IMR-90 (cell line): ENCODE measurements at regions not wholly inside any gene's neighbourhood (a gene's known extent, or its start where the extent isn't known, plus 50 kb on each side); places are given as distances from the start of the nearest gene placed in this dataset.

Experiments
- ATAC-seq: fragments of 200-7000 bp; cut with Tn5 transposase; 2 replicates; pipeline ENCODE4 v1.9.1; 2020; ENCODE audit warnings: low read depth, mild to moderate bottlenecking, moderate library complexity
- BruUV-seq: library from RNA; stranded (reverse); fragments of 400-500 nt; replicated peaks from 2 replicates; lab custom pipeline; 2021; lab: Mats Ljungman, UMichigan
- CTCF ChIA-PET: fragments of 300-600 bp; formaldehyde crosslinking; extraction: SDS; loops from one replicate; lab custom pipeline; 2021; ENCODE audit warnings: antibody characterized with exemption; lab: Yijun Ruan, JAX
- POLR2A ChIA-PET: fragments of 300-600 bp; sonication (Branson Sonifier 250); formaldehyde crosslinking; loops from one replicate; lab custom pipeline; 2022; ENCODE audit warnings: antibody characterized with exemption; ENCODE audit not compliant: unreplicated experiment; lab: Charles Lee
- DNase-seq: peaks from one replicate; pipeline ENCODE4 v3.0.0; 2013
- H2AFZ ChIP-seq: replicated peaks from 2 replicates; pipeline ENCODE3; 2013; ENCODE audit warnings: low read length, mild to moderate bottlenecking; ENCODE audit not compliant: poor library complexity
- H2AK5ac ChIP-seq: 2 replicates; pipeline ENCODE4 v1.6.1; 2013; ENCODE audit warnings: low read depth, low read length, inconsistent platforms
- H2AK9ac ChIP-seq: replicated peaks from 2 replicates; pipeline ENCODE3; 2013; ENCODE audit warnings: mild to moderate bottlenecking, low read depth, low read length, moderate library complexity; ENCODE audit not compliant: poor library complexity
- H2BK120ac ChIP-seq: 2 replicates; pipeline ENCODE4 v1.6.1; 2013; ENCODE audit warnings: low read depth, low read length, inconsistent platforms
- H2BK15ac ChIP-seq: 3 replicates; pipeline ENCODE4 v1.6.1; 2013; ENCODE audit warnings: low read depth, low read length, inconsistent platforms
- H2BK20ac ChIP-seq: 2 replicates; pipeline ENCODE4 v1.6.1; 2013; ENCODE audit warnings: low read depth, mild to moderate bottlenecking, inconsistent platforms, low read length, moderate library complexity
- H2BK5ac ChIP-seq: 2 replicates; pipeline ENCODE4 v1.6.1; 2013; ENCODE audit warnings: mild to moderate bottlenecking, low read depth, low read length, inconsistent platforms; ENCODE audit not compliant: poor library complexity, severe bottlenecking
- H3K14ac ChIP-seq: replicated peaks from 2 replicates; pipeline ENCODE4 v1.6.1; 2013; ENCODE audit warnings: low read depth, low read length, inconsistent platforms
- H3K18ac ChIP-seq: 2 replicates; pipeline ENCODE4 v1.6.1; 2013; ENCODE audit warnings: low read depth, low read length, control low read depth
- H3K23ac ChIP-seq: 2 replicates; pipeline ENCODE4 v1.6.1; 2013; ENCODE audit warnings: low read depth, low read length, inconsistent platforms
- H3K27ac ChIP-seq: 2 replicates; pipeline ENCODE4 v1.5.1; 2013; ENCODE audit warnings: mild to moderate bottlenecking, control low read depth, low read length; ENCODE audit not compliant: insufficient read depth
- H3K27me3 ChIP-seq: 2 replicates; pipeline ENCODE4 v1.6.1; 2013; ENCODE audit warnings: low read length; ENCODE audit not compliant: control insufficient read depth, insufficient read depth
- H3K36me3 ChIP-seq: 2 replicates; pipeline ENCODE4 v1.6.1; 2013; ENCODE audit warnings: low read length, mixed read lengths; ENCODE audit not compliant: control insufficient read depth, insufficient read depth
- H3K4ac ChIP-seq: 2 replicates; pipeline ENCODE4 v1.6.1; 2013; ENCODE audit warnings: low read depth, low read length, inconsistent platforms
- H3K4me1 ChIP-seq: 2 replicates; pipeline ENCODE4 v1.6.1; 2013; ENCODE audit warnings: low read length, mixed read lengths; ENCODE audit not compliant: control insufficient read depth, insufficient read depth
- H3K4me2 ChIP-seq: 2 replicates; pipeline ENCODE4 v1.6.1; 2013; ENCODE audit warnings: low read depth, mild to moderate bottlenecking, control low read depth, low read length, moderate library complexity
- H3K4me3 ChIP-seq: 2 replicates; pipeline ENCODE4 v1.5.1; 2013; ENCODE audit warnings: low read depth, mild to moderate bottlenecking, control low read depth, low read length, moderate library complexity; ENCODE audit not compliant: insufficient read depth
- H3K56ac ChIP-seq: 2 replicates; pipeline ENCODE4 v1.6.1; 2013; ENCODE audit warnings: low read length, inconsistent platforms; ENCODE audit not compliant: insufficient read depth; ENCODE audit errors: extremely low read depth
- H3K79me1 ChIP-seq, 2 experiments: 2 replicates each; pipeline ENCODE4 v1.6.1; 2013; ENCODE audit warnings: low read length in 2 of 2, inconsistent platforms in 1 of 2, low read depth in 1 of 2
- H3K9ac ChIP-seq: 2 replicates; pipeline ENCODE4 v1.6.1; 2013; ENCODE audit warnings: low read depth, low read length, control low read depth
- H3K9me1 ChIP-seq: 2 replicates; pipeline ENCODE4 v1.6.1; 2013; ENCODE audit warnings: low read length, inconsistent platforms; ENCODE audit not compliant: insufficient read depth
- H3K9me3 ChIP-seq: 2 replicates; pipeline ENCODE4 v1.6.1; 2013; ENCODE audit warnings: low read length; ENCODE audit not compliant: control insufficient read depth, insufficient read depth
- H4K20me1 ChIP-seq: 2 replicates; pipeline ENCODE4 v1.6.1; 2013; ENCODE audit warnings: low read length, inconsistent platforms; ENCODE audit not compliant: insufficient read depth
- H4K5ac ChIP-seq: 2 replicates; pipeline ENCODE4 v1.6.1; 2013; ENCODE audit warnings: mild to moderate bottlenecking, low read depth, low read length, control low read depth
- H4K8ac ChIP-seq, 2 experiments: 2 replicates each; pipeline ENCODE4 v1.6.1; 2013; ENCODE audit warnings: low read depth in 2 of 2, low read length in 2 of 2, control low read depth in 1 of 2, inconsistent platforms in 1 of 2
- H4K91ac ChIP-seq: 2 replicates; pipeline ENCODE4 v1.6.1; 2013; ENCODE audit warnings: low read depth, low read length, inconsistent platforms; ENCODE audit not compliant: insufficient read depth
- BHLHE40 ChIP-seq: fragments of 150-350 bp; IDR thresholded peaks from 2 replicates; pipeline ENCODE4 v1.6.1; 2016; ENCODE audit warnings: mild to moderate bottlenecking, low read depth, low read length
- CEBPB ChIP-seq: IDR thresholded peaks from 2 replicates; pipeline ENCODE4 v1.6.1; 2012; ENCODE audit warnings: low read depth, low read length, improper control_type of control experiment
- CHD1 ChIP-seq: IDR thresholded peaks from 2 replicates; pipeline ENCODE4 v1.6.1; 2012; ENCODE audit warnings: low read depth, low read length, improper control_type of control experiment
- FOS ChIP-seq: fragments of 150-350 bp; IDR thresholded peaks from 2 replicates; pipeline ENCODE4 v1.6.1; 2016; ENCODE audit warnings: low read depth, low read length
- MAZ ChIP-seq: IDR thresholded peaks from 2 replicates; pipeline ENCODE4 v1.6.1; 2012; ENCODE audit warnings: low read depth, mild to moderate bottlenecking, low read length, improper control_type of control experiment, moderate library complexity, borderline replicate concordance
- NFE2L2 ChIP-seq: fragments of 150-350 bp; IDR thresholded peaks from 2 replicates; pipeline ENCODE4 v1.6.1; 2016; ENCODE audit warnings: low read depth, mild to moderate bottlenecking, low read length
- RFX5 ChIP-seq: IDR thresholded peaks from 2 replicates; pipeline ENCODE4 v1.8.0; 2012; ENCODE audit warnings: low read depth, mild to moderate bottlenecking, low read length, moderate library complexity
- USF2 ChIP-seq: fragments of 150-350 bp; IDR thresholded peaks from 2 replicates; pipeline ENCODE4 v1.6.1; 2017; ENCODE audit warnings: mild to moderate bottlenecking, antibody characterized with exemption, low read length, low read depth
- WGBS, 2 experiments: methylation state at CpG; one replicate each; pipeline versions ENCODE4 v1.1.5 to v1.1.7; 2013; ENCODE audit warnings: missing lambda C conversion rate in 2 of 2; ENCODE audit not compliant: insufficient read length in 1 of 2; ENCODE audit errors: extremely low coverage in 2 of 2; 5-methylcytosine and 5-hydroxymethylcytosine counted together
- dilution Hi-C: fragments of 300-500 bp; cut with HindIII; formaldehyde crosslinking; loops from one replicate; pipeline ENCODE4 v1.14.3; 2018; ENCODE audit warnings: low sequenced_read_pairs; ENCODE audit not compliant: unreplicated experiment
- in situ Hi-C: fragments of 300-500 bp; cut with MboI; formaldehyde crosslinking; loops from 3 replicates; pipeline ENCODE4 v1.14.3; 2019; ENCODE audit warnings: low sequenced_read_pairs, inconsistent platforms, mixed read lengths
- intact Hi-C: fragments of 100-400 bp; cut with micrococcal nuclease; formaldehyde crosslinking; loops from 2 replicates; pipeline ENCODE4 v1.10.0; 2022

- TF ChIP-seq MAZ = no peak
Measured at GRCh38 chr16:85994492-85995490, 95.8 kb downstream of the IRF8 start (continued).

GRCh38 chr16:85995541-85996423 is 96.8 kb downstream of the IRF8 start:
- Histone ChIP-seq H3K9ac (no peak overlapping the region), H2BK120ac (no peak overlapping the region), H3K36me3 (no peaks in the 10 kb centered on the region), H3K4ac (no peak overlapping the region), H3K14ac (no peak overlapping the region), H3K18ac (no peak overlapping the region), H3K9me1 (no peaks in the 10 kb centered on the region), H2BK5ac (no peak overlapping the region), H4K91ac (no peak overlapping the region), H3K56ac (no peak overlapping the region), H4K5ac (no peak overlapping the region), H3K4me1 (no peaks in the 10 kb centered on the region), H4K20me1 (no peaks in the 10 kb centered on the region), H2AK9ac (no peak overlapping the region), H3K27ac (no peak overlapping the region), H3K23ac (no peak overlapping the region), H4K8ac (no peak overlapping the region), H2AFZ (no peak overlapping the region), H2AK5ac (no peak overlapping the region), H3K4me2 (no peak overlapping the region), H3K27me3 (peaks cover 87% of the 10 kb centered on the region), H2BK20ac (no peak overlapping the region), H3K4me3 (no peak overlapping the region), H3K9me3 (peaks cover 4% of the 10 kb centered on the region), H2BK15ac (no peak overlapping the region), H3K79me1 (no peaks in the 10 kb centered on the region)
- dilution Hi-C loops = no loop called here
- in situ Hi-C loops = no loop called here
- no peak for DNase-seq
- WGBS, 2 experiments = no CpG with 5 or more reads among the region's 27 CpGs
- BruUV-seq = no TSS peak
- no peak for ATAC-seq
- CTCF ChIA-PET = interaction anchor here (0.6 to 1.4 kb wide), 2 partner anchors 174 to 513 kb away, joined by 3 to 4 read pairs; no protein-coding TSS in a partner anchor
- no peak for TF ChIP-seq RFX5
- TF ChIP-seq FOS = no peak
- no peak for TF ChIP-seq BHLHE40
- TF ChIP-seq CHD1 = no peak
- no peak for TF ChIP-seq CEBPB
- no peak for TF ChIP-seq USF2
- no peak for TF ChIP-seq NFE2L2
- intact Hi-C loops = no loop called here
- POLR2A ChIA-PET = no interaction called here
